Naive thymus-derived CD4-positive, alpha-beta T cell (primary cell): ENCODE measurements at regions not wholly inside any gene's neighbourhood (a gene's known extent, or its start where the extent isn't known, plus 50 kb on each side); places are given as distances from the start of the nearest gene placed in this dataset.
"Not testable (repeated sequence)": the region's sequence is repeated elsewhere in the genome, so short reads cannot be mapped to it uniquely, and the experiment has no call there.

ENCODE experiments used
- ATAC-seq: fragments of 150-1000 bp; cut with Tn5 transposase; 2 replicates; pipeline ENCODE4 v1.10.0; 2021; ENCODE audit warnings: mild to moderate bottlenecking, moderate library complexity
- CTCF ChIA-PET: fragments of 350-600 bp; sonication (Branson Sonifier 250); formaldehyde crosslinking; loops from one replicate; lab custom pipeline; 2021; ENCODE audit warnings: antibody characterized with exemption; lab: Charles Lee
- POLR2A ChIA-PET: fragments of 350-600 bp; sonication (Branson Sonifier 250); formaldehyde crosslinking; loops from one replicate; lab custom pipeline; 2021; ENCODE audit warnings: antibody characterized with exemption, inconsistent platforms; lab: Charles Lee
- DNase-seq, 9 donors: peaks; one replicate each; pipeline versions ENCODE4 v3.0.0 to v3.0.0-alpha.2; 2020 to 2022; ENCODE audit warnings: mixed read lengths in 1 of 9
- H3K27ac ChIP-seq: one replicate; pipeline ENCODE4 v1.7.0; 2013; ENCODE audit warnings: mild to moderate bottlenecking, low read depth, low read length, moderate library complexity
- H3K27me3 ChIP-seq, 2 donors: one replicate each; pipeline ENCODE4 v1.7.0; 2013; ENCODE audit warnings: low read length in 2 of 2, mild to moderate bottlenecking in 2 of 2, moderate library complexity in 2 of 2; ENCODE audit not compliant: control insufficient read depth in 2 of 2, insufficient read depth in 2 of 2
- H3K36me3 ChIP-seq, 3 experiments: 1 replicate in 2 of 3; 2 replicates in 1 of 3; pipeline ENCODE4 v1.7.0; 2013; ENCODE audit warnings: low read length in 3 of 3, mild to moderate bottlenecking in 3 of 3, moderate library complexity in 1 of 3; ENCODE audit not compliant: insufficient read depth in 3 of 3, control insufficient read depth in 2 of 3
- H3K4me1 ChIP-seq, 2 donors: one replicate each; pipeline ENCODE4 v1.7.0; 2013; ENCODE audit warnings: low read length in 2 of 2, mild to moderate bottlenecking in 2 of 2, moderate library complexity in 1 of 2; ENCODE audit not compliant: control insufficient read depth in 2 of 2, insufficient read depth in 2 of 2
- H3K4me3 ChIP-seq: 2 replicates; pipeline ENCODE4 v1.7.0; 2013; ENCODE audit warnings: mild to moderate bottlenecking, low read length
- H3K9me3 ChIP-seq, 3 experiments: 1 replicate in 2 of 3; 2 replicates in 1 of 3; pipeline ENCODE4 v1.7.0; 2013; ENCODE audit warnings: low read length in 3 of 3; ENCODE audit not compliant: control insufficient read depth in 2 of 3
- H3K27ac Mint-ChIP-seq, 9 donors: one replicate each; pipeline ENCODE4 v1.8.0; 2020 to 2022; ENCODE audit warnings: mixed read lengths in 9 of 9, mild to moderate bottlenecking in 8 of 9, moderate library complexity in 5 of 9, inconsistent platforms in 2 of 9
- H3K27me3 Mint-ChIP-seq, 5 donors: one replicate each; pipeline ENCODE4 v1.8.0; 2021 to 2022; ENCODE audit warnings: mixed read lengths in 5 of 5, mild to moderate bottlenecking in 1 of 5
- H3K36me3 Mint-ChIP-seq, 5 donors: one replicate each; pipeline ENCODE4 v1.8.0; 2020 to 2022; ENCODE audit warnings: mixed read lengths in 5 of 5, mild to moderate bottlenecking in 3 of 5, inconsistent platforms in 1 of 5
- H3K4me1 Mint-ChIP-seq, 7 donors: one replicate each; pipeline ENCODE4 v1.8.0; 2020 to 2022; ENCODE audit warnings: mixed read lengths in 7 of 7, mild to moderate bottlenecking in 3 of 7, inconsistent platforms in 1 of 7
- H3K4me3 Mint-ChIP-seq, 10 donors: one replicate each; pipeline ENCODE4 v1.8.0; 2020 to 2022; ENCODE audit warnings: mild to moderate bottlenecking in 10 of 10, mixed read lengths in 10 of 10, moderate library complexity in 6 of 10, inconsistent platforms in 2 of 10
- H3K9me3 Mint-ChIP-seq, 11 donors: one replicate each; pipeline ENCODE4 v1.8.0; 2020 to 2022; ENCODE audit warnings: mixed read lengths in 11 of 11, mild to moderate bottlenecking in 4 of 11, inconsistent platforms in 1 of 11, moderate library complexity in 1 of 11
- intact Hi-C, 2 donors: fragments of 100-400 bp; cut with micrococcal nuclease; formaldehyde crosslinking; loops; one replicate each; pipeline ENCODE4 v1.15.1; 2023

DNA sequence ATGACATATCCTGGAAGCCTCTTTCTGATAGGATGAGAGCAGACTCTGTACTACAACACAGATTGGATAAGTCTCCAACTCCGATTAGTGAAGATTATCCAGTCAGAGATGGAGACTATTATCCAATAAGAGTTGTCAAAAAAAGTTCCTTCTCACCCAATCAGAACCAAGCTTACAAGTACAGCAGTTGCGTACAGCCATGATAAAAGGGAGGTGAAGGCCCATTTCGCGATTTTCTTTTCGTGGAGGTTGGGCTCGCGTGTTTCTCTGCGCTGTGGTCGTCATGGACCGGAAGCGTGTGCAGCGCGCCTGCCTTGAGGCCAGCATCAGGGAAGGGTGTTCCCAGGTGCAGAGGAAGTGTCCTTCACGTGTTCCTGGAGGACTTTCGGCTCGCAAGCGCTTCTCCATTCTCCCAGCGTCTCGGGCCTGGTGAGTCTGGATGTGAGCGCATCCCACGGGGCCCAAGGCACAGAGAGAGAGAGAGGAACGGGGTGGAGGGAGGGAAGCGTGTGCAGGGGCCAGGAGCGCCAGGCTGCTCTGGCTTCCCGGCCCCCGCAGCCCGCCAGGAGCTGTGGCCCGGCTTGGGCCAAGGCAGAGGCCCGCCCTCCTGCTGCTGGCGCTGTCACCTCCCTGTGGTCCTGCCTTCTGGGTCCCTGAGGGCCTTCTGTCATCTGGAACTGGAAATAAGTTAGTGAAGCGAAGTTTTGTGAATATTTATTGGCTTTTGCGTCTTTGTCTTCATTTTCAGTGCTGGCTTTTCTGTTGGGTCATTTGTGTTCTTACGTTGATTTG lies 53.9 kb downstream of the CDRT15L2 start:
- POLR2A ChIA-PET = not testable (repeated sequence)

GRCh38 chr17:20640147-20640546 lies 60.6 kb downstream of the CDRT15L2 start:
- H3K4me1 Mint-ChIP-seq, intact Hi-C loops, ATAC-seq, H3K27ac Mint-ChIP-seq, H3K36me3 Mint-ChIP-seq, CTCF ChIA-PET, H3K36me3 ChIP-seq, POLR2A ChIA-PET, DNase-seq, H3K4me3 Mint-ChIP-seq, H3K27me3 ChIP-seq, H3K4me3 ChIP-seq, H3K9me3 ChIP-seq, H3K27ac ChIP-seq, H3K9me3 Mint-ChIP-seq, H3K4me1 ChIP-seq: not testable (repeated sequence)
- H3K27me3 Mint-ChIP-seq = peaks cover 0 to 10% (median 0%) of the 10 kb centered on the region in 5 donors

More for the DNA sequence above, 53.9 kb downstream of the CDRT15L2 start:
- H3K4me1 Mint-ChIP-seq, intact Hi-C loops, H3K9me3 Mint-ChIP-seq, H3K36me3 ChIP-seq, H3K27ac ChIP-seq, DNase-seq, H3K27me3 Mint-ChIP-seq, H3K4me3 ChIP-seq, H3K9me3 ChIP-seq, H3K36me3 Mint-ChIP-seq, ATAC-seq, H3K4me3 Mint-ChIP-seq, CTCF ChIA-PET, H3K27ac Mint-ChIP-seq, H3K27me3 ChIP-seq, H3K4me1 ChIP-seq: not testable (repeated sequence)

DNA sequence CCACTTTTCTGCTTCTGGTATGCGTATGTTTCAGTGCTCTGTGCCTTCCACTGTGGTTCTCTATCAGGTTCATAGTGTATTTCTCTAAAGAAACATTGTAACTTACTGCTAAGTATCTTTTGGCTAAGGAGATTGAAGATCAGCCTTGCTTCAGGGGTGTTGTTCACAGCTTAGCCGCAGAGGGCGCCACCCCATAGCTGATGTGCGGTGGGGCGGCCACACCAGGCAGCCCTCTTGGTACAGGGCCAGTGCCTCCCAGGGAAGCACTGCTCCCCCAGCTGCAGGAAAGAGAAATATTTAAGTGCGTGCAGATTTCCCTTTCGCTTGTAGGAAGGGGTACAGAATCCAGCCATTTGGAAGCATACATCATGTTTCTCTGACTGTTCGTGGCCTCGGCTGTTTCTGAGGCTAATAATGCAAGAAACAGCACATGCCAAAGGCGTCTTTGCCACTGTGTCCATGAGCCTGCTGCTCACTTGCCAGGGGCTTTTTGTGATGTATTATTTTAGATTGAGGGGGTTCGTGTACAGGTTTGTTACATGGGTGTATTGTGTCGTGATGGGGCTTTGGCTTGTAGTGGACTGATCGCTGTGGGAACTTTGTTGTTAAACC lies 67.2 kb downstream of the CDRT15L2 start:
- H3K4me1 Mint-ChIP-seq = peaks cover under 1 to 28% (median 8%) of the 10 kb centered on the region in 7 donors
- H3K27me3 Mint-ChIP-seq, H3K9me3 ChIP-seq, CTCF ChIA-PET, H3K4me3 ChIP-seq, intact Hi-C loops, H3K9me3 Mint-ChIP-seq, H3K27ac Mint-ChIP-seq, H3K4me3 Mint-ChIP-seq, H3K36me3 ChIP-seq, H3K36me3 Mint-ChIP-seq, DNase-seq, H3K4me1 ChIP-seq, H3K27ac ChIP-seq, POLR2A ChIA-PET, H3K27me3 ChIP-seq: not testable (repeated sequence)
- peak; percentile 76 for ATAC-seq

DNA sequence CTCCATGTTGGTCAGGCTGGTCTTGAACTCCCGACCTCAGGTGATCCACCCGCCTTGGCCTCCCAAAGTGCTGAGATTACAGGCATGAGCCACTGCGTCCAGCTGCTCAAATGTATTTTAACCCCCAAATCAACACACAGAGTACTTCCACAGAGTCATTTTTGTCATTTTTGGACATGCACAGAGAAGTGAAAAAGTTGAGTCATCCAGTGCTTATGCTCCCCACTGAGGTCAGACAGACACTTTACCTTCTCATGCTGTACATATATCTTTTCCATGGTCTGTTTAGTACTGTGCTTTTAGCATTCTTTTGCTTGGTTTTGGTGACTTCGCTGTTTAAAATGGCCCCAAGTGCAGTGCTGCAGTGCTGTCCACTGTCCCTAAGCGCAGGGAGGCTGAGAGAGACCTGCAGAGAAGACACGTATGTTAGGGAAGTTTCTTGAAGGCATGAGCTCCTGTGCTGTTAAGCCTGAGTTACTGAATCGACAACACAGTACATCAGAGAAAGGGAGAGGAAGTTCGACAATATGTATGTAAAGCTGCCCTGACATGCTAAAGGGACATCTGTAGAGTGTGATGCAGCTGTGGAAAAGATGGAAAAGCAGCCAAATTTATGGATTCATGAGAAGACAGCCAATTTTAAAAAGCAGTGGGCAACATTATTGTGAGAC lies 69.7 kb downstream of the CDRT15L2 start:
- H3K36me3 Mint-ChIP-seq, H3K36me3 ChIP-seq, intact Hi-C loops, H3K4me3 ChIP-seq, H3K27ac ChIP-seq, CTCF ChIA-PET, H3K27me3 Mint-ChIP-seq, H3K9me3 ChIP-seq, POLR2A ChIA-PET, DNase-seq, H3K9me3 Mint-ChIP-seq, H3K4me3 Mint-ChIP-seq, H3K4me1 ChIP-seq, H3K27me3 ChIP-seq: not testable (repeated sequence)
- peak overlapping the region in 1 of 9 donors; percentile 49 for H3K27ac Mint-ChIP-seq
- peaks cover 3 to 34% (median 10%) of the 10 kb centered on the region in 7 donors for H3K4me1 Mint-ChIP-seq
- peak; percentile 51 for ATAC-seq

- H3K9me3 ChIP-seq, intact Hi-C loops, H3K36me3 Mint-ChIP-seq, H3K27ac ChIP-seq, H3K27me3 ChIP-seq, H3K4me1 ChIP-seq, H3K36me3 ChIP-seq, H3K27me3 Mint-ChIP-seq, H3K4me3 ChIP-seq, POLR2A ChIA-PET, H3K9me3 Mint-ChIP-seq, CTCF ChIA-PET: not testable (repeated sequence)
- Mint-ChIP-seq H3K4me3 (peak overlapping the region in 2 of 10 donors; percentile 30 to 35), H3K27ac (peak overlapping the region in 3 of 9 donors; percentile 41 to 88 (median 54)), H3K4me1 (peaks cover 3 to 34% (median 10%) of the 10 kb centered on the region in 7 donors)
- DNase-seq (peak in 1 of 9 donors; percentile 4), ATAC-seq (peak; percentile 39)
These were observed 71.5 kb downstream of the CDRT15L2 start for GRCh38 chr17:20651022-20651421.

DNA sequence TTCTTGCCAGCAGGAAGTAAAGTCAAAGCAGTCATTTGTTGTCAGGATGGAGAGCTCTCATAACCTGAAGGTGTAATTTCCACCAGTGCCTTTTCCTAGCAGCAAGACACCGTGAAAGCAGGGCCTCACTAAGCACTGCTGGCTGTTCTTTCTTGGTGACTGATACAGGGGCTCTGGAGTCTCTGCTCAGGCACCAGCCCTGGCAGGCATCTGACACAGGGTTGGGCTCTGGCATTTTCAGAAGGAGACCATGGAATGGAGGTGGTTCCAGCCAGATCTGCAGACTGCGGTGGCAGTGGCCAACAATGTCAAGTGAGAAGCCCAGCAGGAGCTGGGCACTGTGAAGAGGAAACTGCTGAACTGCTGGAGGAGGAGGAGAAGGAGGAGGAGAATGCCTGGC lies 72.2 kb downstream of the CDRT15L2 start:
- H3K9me3 ChIP-seq, POLR2A ChIA-PET, H3K36me3 ChIP-seq, H3K4me3 ChIP-seq, H3K9me3 Mint-ChIP-seq, H3K27me3 Mint-ChIP-seq, intact Hi-C loops, H3K36me3 Mint-ChIP-seq, H3K27me3 ChIP-seq, H3K27ac ChIP-seq, DNase-seq, ATAC-seq, H3K4me1 ChIP-seq, CTCF ChIA-PET: not testable (repeated sequence)
- Mint-ChIP-seq H3K27ac (peak overlapping the region in 8 of 9 donors; percentile 12 to 88 (median 56)), H3K4me3 (peak overlapping the region in 1 of 10 donors; percentile 71), H3K4me1 (peaks cover 3 to 32% (median 10%) of the 10 kb centered on the region in 7 donors)
